HG02763 (cell line): ENCODE measurements at regions not wholly inside any gene's neighbourhood (a gene's known extent, or its start where the extent isn't known, plus 50 kb on each side); places are given as distances from the start of the nearest gene placed in this dataset.

Experiments
- ATAC-seq: cut with Tn5 transposase; IDR thresholded peaks from one replicate; pipeline ENCODE4 v1.9.1; 2021; ENCODE audit warnings: mild to moderate bottlenecking, moderate library complexity; ENCODE audit not compliant: unreplicated experiment

- ATAC-seq = no peak
Measured at GRCh38 chr14:97413966-97414717, 617.0 kb downstream of the VRK1 start.

GRCh38 chr14:97414718-97415098 lies 617.5 kb downstream of the VRK1 start:
- ATAC-seq = no peak

- ATAC-seq = no peak
Measured at GRCh38 chr14:97415907-97416306, 618.7 kb downstream of the VRK1 start.

GRCh38 chr14:97416550-97416949 lies 619.4 kb downstream of the VRK1 start:
- no peak for ATAC-seq

- no peak for ATAC-seq
Measured at GRCh38 chr14:97417331-97417730, 620.1 kb downstream of the VRK1 start.

DNA sequence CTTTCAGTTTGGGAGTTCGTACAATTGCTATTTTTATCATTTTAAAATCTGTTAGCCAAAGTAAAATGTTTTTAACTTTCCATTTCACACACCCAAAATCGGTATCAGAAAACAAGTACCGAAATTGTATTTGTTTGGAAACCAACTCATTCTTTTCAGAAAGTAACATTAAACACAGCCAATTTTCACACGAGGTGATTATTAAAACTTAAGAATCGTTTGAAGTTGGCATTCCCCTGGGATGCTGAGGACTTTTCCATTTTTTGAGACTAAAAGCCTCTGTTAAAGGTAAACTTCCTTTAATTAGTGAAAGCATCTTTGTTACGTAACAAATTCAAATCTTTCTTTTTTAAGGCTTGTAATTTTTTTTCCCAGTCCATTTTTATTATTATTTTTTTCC lies 623.0 kb downstream of the VRK1 start:
- no peak for ATAC-seq

- ATAC-seq = no peak
Measured at GRCh38 chr14:97426776-97427175, 629.6 kb downstream of the VRK1 start.

GRCh38 chr14:97428808-97429440 lies 631.7 kb downstream of the VRK1 start:
- ATAC-seq = no peak

- ATAC-seq = no peak
Measured at GRCh38 chr14:97432586-97432985, 635.4 kb downstream of the VRK1 start.

DNA sequence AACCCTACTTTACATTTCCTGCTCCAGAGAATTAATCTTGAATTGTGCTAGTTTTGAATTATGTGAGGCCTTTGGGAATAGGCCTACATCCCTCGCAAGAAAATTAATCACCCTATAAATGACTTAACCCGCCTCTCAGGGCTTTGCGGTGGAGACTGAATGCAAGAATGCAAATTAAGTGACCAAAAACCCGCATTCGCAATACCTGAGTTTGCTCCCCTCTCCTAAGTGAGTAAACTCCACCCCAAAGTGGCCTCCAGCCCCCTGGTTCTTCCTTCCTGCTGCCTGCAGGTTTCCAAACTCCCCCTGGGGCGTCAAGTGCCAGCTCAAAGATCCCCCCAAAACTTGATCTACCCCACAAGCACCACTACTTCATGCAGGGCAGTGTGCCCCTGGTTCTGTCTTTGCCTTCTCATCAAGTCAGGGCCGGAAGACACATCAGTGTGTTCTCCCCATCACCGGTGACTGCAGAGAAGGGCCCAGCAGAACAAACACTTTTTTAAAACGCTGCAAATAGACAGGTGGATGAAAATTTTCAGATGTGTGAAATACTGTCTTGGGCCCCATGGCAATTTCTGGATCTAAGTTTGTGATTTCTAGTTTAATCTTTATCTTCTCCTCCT lies 644.7 kb downstream of the VRK1 start:
- ATAC-seq = no peak

DNA sequence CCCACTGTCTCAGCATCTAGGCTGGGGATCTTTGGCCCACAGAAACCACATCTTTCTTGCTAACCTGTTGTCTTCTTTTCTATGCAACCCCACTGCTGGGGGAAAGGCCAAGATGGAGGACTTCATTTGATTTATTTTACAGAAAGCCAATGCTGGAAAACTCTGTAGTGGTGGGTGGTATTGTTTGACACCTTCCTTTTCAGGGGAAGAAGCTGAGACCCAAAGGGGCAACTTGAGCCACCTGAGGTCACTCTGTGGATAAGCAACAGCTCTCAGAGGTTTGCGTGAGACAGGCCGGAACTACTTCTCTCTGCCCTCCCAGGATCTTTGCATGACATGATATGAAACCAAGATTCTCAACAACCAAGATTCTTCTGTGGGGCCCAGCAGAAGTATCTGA lies 645.2 kb downstream of the VRK1 start:
- no peak for ATAC-seq

DNA sequence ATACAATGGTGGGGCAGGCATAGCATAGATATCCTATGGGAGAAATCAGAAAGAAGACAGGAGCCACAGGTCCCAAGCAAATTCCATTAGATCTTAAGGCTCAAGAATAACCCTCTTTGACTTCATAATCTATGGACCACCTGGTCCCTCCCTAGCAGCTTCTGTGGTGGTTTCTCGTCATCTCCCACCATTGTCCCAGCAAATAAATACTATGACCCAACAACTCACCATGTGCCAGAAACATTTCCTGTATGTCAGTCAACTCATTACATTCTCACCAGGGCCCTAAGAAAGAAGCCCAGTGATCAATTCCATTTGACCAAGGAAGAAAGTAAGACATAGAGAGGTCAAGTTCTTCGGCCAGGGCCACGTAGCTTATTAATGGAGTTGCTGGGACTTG lies 646.2 kb downstream of the VRK1 start:
- ATAC-seq = no peak

GRCh38 chr14:97444248-97444647 lies 647.1 kb downstream of the VRK1 start:
- ATAC-seq = no peak

DNA sequence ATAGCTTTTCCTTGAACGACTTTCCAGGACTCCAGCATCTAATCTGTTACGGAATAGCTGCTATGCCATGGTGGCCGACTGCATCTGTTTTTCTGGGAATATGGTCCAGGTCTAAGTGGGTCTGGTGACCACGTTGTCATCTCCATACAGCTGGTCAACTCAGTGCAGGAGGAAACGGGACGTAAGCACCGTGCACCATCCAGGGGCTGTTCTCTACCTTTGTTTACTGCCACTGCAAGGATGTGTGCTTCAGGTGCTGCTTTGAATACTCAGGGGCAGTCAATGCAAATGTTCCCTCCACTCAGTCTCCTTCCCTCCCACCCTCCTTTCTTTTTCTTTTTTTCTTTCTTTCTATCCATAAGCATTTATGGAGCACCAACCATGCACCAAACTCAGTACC lies 648.2 kb downstream of the VRK1 start:
- no peak for ATAC-seq

- ATAC-seq = no peak
Measured at GRCh38 chr14:97446087-97446486, 648.9 kb downstream of the VRK1 start.

DNA sequence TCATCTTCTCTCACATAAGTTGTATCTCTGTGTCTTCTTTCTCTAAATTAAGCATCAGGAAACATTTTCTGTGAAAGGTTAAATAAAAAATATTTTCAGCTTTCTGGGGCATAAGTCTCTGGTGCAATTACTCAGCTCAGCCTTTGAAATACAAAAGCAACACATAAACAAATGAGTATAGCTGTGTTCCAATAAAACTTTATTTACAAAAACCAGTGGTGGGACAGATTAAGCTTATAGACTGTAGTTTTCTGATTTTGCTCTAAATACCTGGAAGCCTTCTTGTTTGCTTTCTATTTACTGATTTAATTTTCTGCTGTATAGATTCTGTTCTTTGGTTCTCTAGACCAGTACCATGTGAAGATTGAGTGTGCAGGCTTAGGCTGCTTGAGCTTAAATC lies 655.1 kb downstream of the VRK1 start:
- ATAC-seq = no peak

DNA sequence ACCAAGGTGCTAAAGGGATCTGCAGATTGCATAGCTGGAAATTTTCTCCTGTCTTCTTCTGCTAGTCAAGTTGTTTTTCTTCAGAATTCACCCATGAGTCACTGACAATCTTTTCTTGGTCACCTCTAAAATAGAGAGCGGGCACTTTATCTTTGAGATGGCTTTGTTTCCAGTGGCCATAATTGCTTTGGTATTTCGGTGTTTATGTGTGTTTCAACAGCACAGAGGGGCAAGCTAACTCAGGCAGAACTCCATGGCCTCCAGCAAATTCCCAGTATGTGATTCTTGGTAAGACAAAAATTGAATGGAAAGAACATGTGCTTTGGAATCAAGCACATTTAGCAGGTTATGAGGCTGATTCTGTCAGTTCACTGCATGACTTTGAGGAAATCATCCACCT lies 656.8 kb downstream of the VRK1 start:
- ATAC-seq = no peak

- ATAC-seq = no peak
Measured at GRCh38 chr14:97456462-97456861, 659.3 kb downstream of the VRK1 start.

- no peak for ATAC-seq
Measured at GRCh38 chr14:97456958-97457357, 659.8 kb downstream of the VRK1 start.

DNA sequence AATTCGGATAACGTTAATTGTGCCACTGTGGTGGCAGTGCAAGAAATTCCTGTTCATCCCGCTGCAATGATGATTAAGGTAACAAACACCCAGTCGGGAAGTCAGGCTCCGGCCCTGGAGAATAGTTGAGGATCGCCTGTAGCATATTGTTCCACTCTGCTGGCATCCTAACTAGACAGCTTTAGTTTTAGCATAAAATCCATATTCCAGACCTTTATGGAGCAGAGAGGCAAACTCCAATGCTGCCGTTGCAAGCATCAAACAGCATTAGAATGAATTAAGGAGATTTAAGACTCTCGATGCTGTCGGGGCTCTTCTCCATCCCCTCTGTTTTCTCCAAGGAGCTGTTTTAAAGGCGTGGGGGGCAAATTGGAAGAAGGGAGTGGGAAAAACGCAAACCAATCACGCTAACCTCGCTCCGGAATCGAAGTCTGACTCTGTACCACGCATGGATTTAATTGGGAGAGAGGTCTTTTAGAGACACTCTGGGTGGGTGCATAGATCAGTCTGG lies 660.4 kb downstream of the VRK1 start:
- no peak for ATAC-seq

GRCh38 chr14:97458255-97458654 lies 661.1 kb downstream of the VRK1 start:
- ATAC-seq = no peak
